ENCODE measurements at regions not wholly inside any gene's neighbourhood (a gene's known extent, or its start where the extent isn't known, plus 50 kb on each side); places are given as distances from the start of the nearest gene placed in this dataset.

- TF ChIP-seq, protein P1, sequence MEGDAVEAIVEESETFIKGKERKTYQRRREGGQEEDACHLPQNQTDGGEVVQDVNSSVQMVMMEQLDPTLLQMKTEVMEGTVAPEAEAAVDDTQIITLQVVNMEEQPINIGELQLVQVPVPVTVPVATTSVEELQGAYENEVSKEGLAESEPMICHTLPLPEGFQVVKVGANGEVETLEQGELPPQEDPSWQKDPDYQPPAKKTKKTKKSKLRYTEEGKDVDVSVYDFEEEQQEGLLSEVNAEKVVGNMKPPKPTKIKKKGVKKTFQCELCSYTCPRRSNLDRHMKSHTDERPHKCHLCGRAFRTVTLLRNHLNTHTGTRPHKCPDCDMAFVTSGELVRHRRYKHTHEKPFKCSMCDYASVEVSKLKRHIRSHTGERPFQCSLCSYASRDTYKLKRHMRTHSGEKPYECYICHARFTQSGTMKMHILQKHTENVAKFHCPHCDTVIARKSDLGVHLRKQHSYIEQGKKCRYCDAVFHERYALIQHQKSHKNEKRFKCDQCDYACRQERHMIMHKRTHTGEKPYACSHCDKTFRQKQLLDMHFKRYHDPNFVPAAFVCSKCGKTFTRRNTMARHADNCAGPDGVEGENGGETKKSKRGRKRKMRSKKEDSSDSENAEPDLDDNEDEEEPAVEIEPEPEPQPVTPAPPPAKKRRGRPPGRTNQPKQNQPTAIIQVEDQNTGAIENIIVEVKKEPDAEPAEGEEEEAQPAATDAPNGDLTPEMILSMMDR (IDR thresholded peaks at IDR 0.05) = no peak
- TF ChIP-seq POLR2AphosphoS5 (IDR thresholded peaks at IDR 0.05) (no peak), POLR2A (IDR thresholded peaks at IDR 0.05) (no peak)
These were observed 263.9 kb downstream of the MZT1 start for GRCh38 chr13:72463561-72463960.
